ENCODE measurements at regions not wholly inside any gene's neighbourhood (a gene's known extent, or its start where the extent isn't known, plus 50 kb on each side); places are given as distances from the start of the nearest gene placed in this dataset.
"Not testable (repeated sequence)": the region's sequence is repeated elsewhere in the genome, so short reads cannot be mapped to it uniquely, and the experiment has no call there.

GRCh38 chr18:40148960-40149359, 1806.1 kb upstream of the PIK3C3 start:
- H3K4me1 ChIP-seq (ENCODE audit: low read depth, poor library complexity, severe bottlenecking): no peaks in the 10 kb centered on the region
- no peak overlapping the region for H3K4me2 ChIP-seq
- H3K27me3 ChIP-seq (ENCODE audit: insufficient read depth, low read depth): no peaks in the 10 kb centered on the region
- no peak overlapping the region for H3K27ac ChIP-seq
- TF ChIP-seq CTCF (conservative IDR thresholded peaks at IDR 0.05; ENCODE audit: low read depth, low read length): no peak
- no peaks in the 10 kb centered on the region for H4K20me1 ChIP-seq (ENCODE audit: insufficient read depth)
- no peak overlapping the region for H2AFZ ChIP-seq (ENCODE audit: low read depth)
- H3K4me3 ChIP-seq (IDR thresholded peaks at IDR 0.05; ENCODE audit: insufficient read depth, low read depth, low read length): no peak overlapping the region
- H3K36me3 ChIP-seq (ENCODE audit: insufficient read depth): no peaks in the 10 kb centered on the region
- H3K79me2 ChIP-seq (ENCODE audit: insufficient read depth, low read depth): no peaks in the 10 kb centered on the region
- no peak overlapping the region for H3K9ac ChIP-seq

- TF ChIP-seq CTCF (conservative IDR thresholded peaks at IDR 0.05; ENCODE audit: low read depth, low read length): no peak
- Histone ChIP-seq H3K4me3 (IDR thresholded peaks at IDR 0.05; ENCODE audit: insufficient read depth, low read depth, low read length) (no peak overlapping the region), H2AFZ (ENCODE audit: low read depth) (no peak overlapping the region), H3K9ac (no peak overlapping the region), H3K36me3 (ENCODE audit: insufficient read depth) (no peaks in the 10 kb centered on the region), H3K27me3 (ENCODE audit: insufficient read depth, low read depth) (no peaks in the 10 kb centered on the region), H3K79me2 (ENCODE audit: insufficient read depth, low read depth) (no peaks in the 10 kb centered on the region; the same call in 1 of the 2 replicates), H4K20me1 (ENCODE audit: insufficient read depth) (no peaks in the 10 kb centered on the region), H3K4me1 (ENCODE audit: low read depth, poor library complexity, severe bottlenecking) (no peaks in the 10 kb centered on the region), H3K4me2 (no peak overlapping the region), H3K27ac (no peak overlapping the region)
Measured at GRCh38 chr18:40133253-40133652, 1821.8 kb upstream of the PIK3C3 start.

GRCh38 chr18:40132438-40132837, 1822.6 kb upstream of the PIK3C3 start:
- not testable (repeated sequence) for H3K36me3 ChIP-seq (ENCODE audit: insufficient read depth); H3K27me3 ChIP-seq (ENCODE audit: insufficient read depth, low read depth); H4K20me1 ChIP-seq (ENCODE audit: insufficient read depth); H3K79me2 ChIP-seq (ENCODE audit: insufficient read depth, low read depth); H3K9ac ChIP-seq; H3K4me2 ChIP-seq; H3K4me1 ChIP-seq (ENCODE audit: low read depth, poor library complexity, severe bottlenecking); H3K27ac ChIP-seq; H2AFZ ChIP-seq (ENCODE audit: low read depth); H3K4me3 ChIP-seq (IDR thresholded peaks at IDR 0.05; ENCODE audit: insufficient read depth, low read depth, low read length)

GRCh38 chr18:40124107-40124506, 1830.9 kb upstream of the PIK3C3 start:
- no peak overlapping the region for H3K4me2 ChIP-seq
- no peak overlapping the region for H3K9ac ChIP-seq
- H2AFZ ChIP-seq (ENCODE audit: low read depth): no peak overlapping the region
- H4K20me1 ChIP-seq (ENCODE audit: insufficient read depth): no peaks in the 10 kb centered on the region
- no peaks in the 10 kb centered on the region for H3K4me1 ChIP-seq (ENCODE audit: low read depth, poor library complexity, severe bottlenecking)
- H3K36me3 ChIP-seq (ENCODE audit: insufficient read depth): no peaks in the 10 kb centered on the region
- no peaks in the 10 kb centered on the region for H3K79me2 ChIP-seq (ENCODE audit: insufficient read depth, low read depth)
- H3K27ac ChIP-seq: no peak overlapping the region
- H3K27me3 ChIP-seq (ENCODE audit: insufficient read depth, low read depth): no peaks in the 10 kb centered on the region
- H3K4me3 ChIP-seq (IDR thresholded peaks at IDR 0.05; ENCODE audit: insufficient read depth, low read depth, low read length): no peak overlapping the region
- TF ChIP-seq CTCF (conservative IDR thresholded peaks at IDR 0.05; ENCODE audit: low read depth, low read length): no peak

GRCh38 chr18:40120796-40121391, 1834.1 kb upstream of the PIK3C3 start:
- TF ChIP-seq CTCF (conservative IDR thresholded peaks at IDR 0.05; ENCODE audit: low read depth, low read length): no peak

More at GRCh38 chr18:40120796-40121391, 1834.1 kb upstream of the PIK3C3 start:
- Histone ChIP-seq H3K79me2 (ENCODE audit: insufficient read depth, low read depth) (no peaks in the 10 kb centered on the region), H3K27ac (no peak overlapping the region), H3K36me3 (ENCODE audit: insufficient read depth) (no peaks in the 10 kb centered on the region), H3K4me1 (ENCODE audit: low read depth, poor library complexity, severe bottlenecking) (no peaks in the 10 kb centered on the region), H3K4me2 (no peak overlapping the region), H2AFZ (ENCODE audit: low read depth) (no peak overlapping the region), H3K9ac (no peak overlapping the region), H3K27me3 (ENCODE audit: insufficient read depth, low read depth) (no peaks in the 10 kb centered on the region), H4K20me1 (ENCODE audit: insufficient read depth) (no peaks in the 10 kb centered on the region), H3K4me3 (IDR thresholded peaks at IDR 0.05; ENCODE audit: insufficient read depth, low read depth, low read length) (no peak overlapping the region)
